GM11168 (cell line): ENCODE measurements at regions not wholly inside any gene's neighbourhood (a gene's known extent, or its start where the extent isn't known, plus 50 kb on each side); places are given as distances from the start of the nearest gene placed in this dataset.
"Not testable (repeated sequence)": the region's sequence is repeated elsewhere in the genome, so short reads cannot be mapped to it uniquely, and the experiment has no call there.

ENCODE experiments used
- in situ Hi-C: fragments of 300-500 bp; cut with MboI; formaldehyde crosslinking; loops from one replicate; pipeline ENCODE4 v1.12.0; 2022; ENCODE audit warnings: low sequenced_read_pairs; ENCODE audit not compliant: unreplicated experiment

- in situ Hi-C loops: not testable (repeated sequence)
These were observed 75.7 kb downstream of the QDPR start for GRCh38 chr4:17436047-17436749.

GRCh38 chr4:17433827-17434226 lies 78.1 kb downstream of the QDPR start:
- in situ Hi-C loops: no loop called here

GRCh38 chr4:17427991-17428390 lies 83.9 kb downstream of the QDPR start:
- in situ Hi-C loops: no loop called here

- in situ Hi-C loops: no loop called here
These were observed 85.7 kb downstream of the QDPR start for GRCh38 chr4:17426222-17426621.

GRCh38 chr4:17418010-17418409 lies 93.9 kb downstream of the QDPR start:
- in situ Hi-C loops: no loop called here

- in situ Hi-C loops: no loop called here
These were observed 97.5 kb downstream of the QDPR start for GRCh38 chr4:17414392-17414791.

- in situ Hi-C loops: no loop called here
These were observed 111.2 kb downstream of the QDPR start for GRCh38 chr4:17400686-17401085.

GRCh38 chr4:17398805-17399204 lies 113.1 kb downstream of the QDPR start:
- in situ Hi-C loops: no loop called here

GRCh38 chr4:17398035-17398434 lies 113.9 kb downstream of the QDPR start:
- in situ Hi-C loops: no loop called here

- in situ Hi-C loops: no loop called here
These were observed 114.3 kb downstream of the QDPR start for GRCh38 chr4:17397611-17398010.

GRCh38 chr4:17385403-17385802 lies 126.5 kb downstream of the QDPR start:
- in situ Hi-C loops: no loop called here

- in situ Hi-C loops: no loop called here
These were observed 131.5 kb downstream of the QDPR start for GRCh38 chr4:17380347-17380746.

- in situ Hi-C loops: no loop called here
These were observed 135.7 kb downstream of the QDPR start for GRCh38 chr4:17376205-17376604.

- in situ Hi-C loops: no loop called here
These were observed 138.2 kb downstream of the QDPR start for GRCh38 chr4:17373666-17374065.

GRCh38 chr4:17370818-17371217 lies 141.1 kb downstream of the QDPR start:
- in situ Hi-C loops: no loop called here

- in situ Hi-C loops: no loop called here
These were observed 143.5 kb downstream of the QDPR start for GRCh38 chr4:17368408-17368807.

- in situ Hi-C loops: no loop called here
These were observed 144.7 kb downstream of the QDPR start for GRCh38 chr4:17367201-17367600.

- in situ Hi-C loops: no loop called here
These were observed 145.4 kb downstream of the QDPR start for GRCh38 chr4:17366496-17366895.

GRCh38 chr4:17362430-17362829 lies 149.5 kb downstream of the QDPR start:
- in situ Hi-C loops: no loop called here

GRCh38 chr4:17358241-17358640 lies 153.6 kb downstream of the QDPR start:
- in situ Hi-C loops: loop anchor here (10.0 kb wide), 1 partner anchor 97 kb away; no protein-coding TSS in a partner anchor

GRCh38 chr4:17356926-17357325 lies 155.0 kb downstream of the QDPR start:
- in situ Hi-C loops: loop anchor here (10.0 kb wide), 1 partner anchor 98 kb away; no protein-coding TSS in a partner anchor

GRCh38 chr4:17352357-17352756 lies 159.5 kb downstream of the QDPR start:
- in situ Hi-C loops: loop anchor here (10.0 kb wide), 1 partner anchor 102 kb away; no protein-coding TSS in a partner anchor
